IMR-90 (cell line): ENCODE measurements at regions not wholly inside any gene's neighbourhood (a gene's known extent, or its start where the extent isn't known, plus 50 kb on each side); places are given as distances from the start of the nearest gene placed in this dataset.

Experiments used
- ATAC-seq: fragments of 200-7000 bp; cut with Tn5 transposase; 2 replicates; pipeline ENCODE4 v1.9.1; 2020; ENCODE audit warnings: low read depth, mild to moderate bottlenecking, moderate library complexity
- BruUV-seq: library from RNA; stranded (reverse); fragments of 400-500 nt; replicated peaks from 2 replicates; lab custom pipeline; 2021; lab: Mats Ljungman, UMichigan
- CTCF ChIA-PET: fragments of 300-600 bp; formaldehyde crosslinking; extraction: SDS; loops from one replicate; lab custom pipeline; 2021; ENCODE audit warnings: antibody characterized with exemption; lab: Yijun Ruan, JAX
- POLR2A ChIA-PET: fragments of 300-600 bp; sonication (Branson Sonifier 250); formaldehyde crosslinking; loops from one replicate; lab custom pipeline; 2022; ENCODE audit warnings: antibody characterized with exemption; ENCODE audit not compliant: unreplicated experiment; lab: Charles Lee
- DNase-seq: peaks from one replicate; pipeline ENCODE4 v3.0.0; 2013
- H2AFZ ChIP-seq: replicated peaks from 2 replicates; pipeline ENCODE3; 2013; ENCODE audit warnings: low read length, mild to moderate bottlenecking; ENCODE audit not compliant: poor library complexity
- H2AK5ac ChIP-seq: 2 replicates; pipeline ENCODE4 v1.6.1; 2013; ENCODE audit warnings: low read depth, low read length, inconsistent platforms
- H2AK9ac ChIP-seq: replicated peaks from 2 replicates; pipeline ENCODE3; 2013; ENCODE audit warnings: mild to moderate bottlenecking, low read depth, low read length, moderate library complexity; ENCODE audit not compliant: poor library complexity
- H2BK120ac ChIP-seq: 2 replicates; pipeline ENCODE4 v1.6.1; 2013; ENCODE audit warnings: low read depth, low read length, inconsistent platforms
- H2BK15ac ChIP-seq: 3 replicates; pipeline ENCODE4 v1.6.1; 2013; ENCODE audit warnings: low read depth, low read length, inconsistent platforms
- H2BK20ac ChIP-seq: 2 replicates; pipeline ENCODE4 v1.6.1; 2013; ENCODE audit warnings: low read depth, mild to moderate bottlenecking, inconsistent platforms, low read length, moderate library complexity
- H2BK5ac ChIP-seq: 2 replicates; pipeline ENCODE4 v1.6.1; 2013; ENCODE audit warnings: mild to moderate bottlenecking, low read depth, low read length, inconsistent platforms; ENCODE audit not compliant: poor library complexity, severe bottlenecking
- H3K14ac ChIP-seq: replicated peaks from 2 replicates; pipeline ENCODE4 v1.6.1; 2013; ENCODE audit warnings: low read depth, low read length, inconsistent platforms
- H3K18ac ChIP-seq: 2 replicates; pipeline ENCODE4 v1.6.1; 2013; ENCODE audit warnings: low read depth, low read length, control low read depth
- H3K23ac ChIP-seq: 2 replicates; pipeline ENCODE4 v1.6.1; 2013; ENCODE audit warnings: low read depth, low read length, inconsistent platforms
- H3K27ac ChIP-seq: 2 replicates; pipeline ENCODE4 v1.5.1; 2013; ENCODE audit warnings: mild to moderate bottlenecking, control low read depth, low read length; ENCODE audit not compliant: insufficient read depth
- H3K27me3 ChIP-seq: 2 replicates; pipeline ENCODE4 v1.6.1; 2013; ENCODE audit warnings: low read length; ENCODE audit not compliant: control insufficient read depth, insufficient read depth
- H3K36me3 ChIP-seq: 2 replicates; pipeline ENCODE4 v1.6.1; 2013; ENCODE audit warnings: low read length, mixed read lengths; ENCODE audit not compliant: control insufficient read depth, insufficient read depth
- H3K4ac ChIP-seq: 2 replicates; pipeline ENCODE4 v1.6.1; 2013; ENCODE audit warnings: low read depth, low read length, inconsistent platforms
- H3K4me1 ChIP-seq: 2 replicates; pipeline ENCODE4 v1.6.1; 2013; ENCODE audit warnings: low read length, mixed read lengths; ENCODE audit not compliant: control insufficient read depth, insufficient read depth
- H3K4me2 ChIP-seq: 2 replicates; pipeline ENCODE4 v1.6.1; 2013; ENCODE audit warnings: low read depth, mild to moderate bottlenecking, control low read depth, low read length, moderate library complexity
- H3K4me3 ChIP-seq: 2 replicates; pipeline ENCODE4 v1.5.1; 2013; ENCODE audit warnings: low read depth, mild to moderate bottlenecking, control low read depth, low read length, moderate library complexity; ENCODE audit not compliant: insufficient read depth
- H3K56ac ChIP-seq: 2 replicates; pipeline ENCODE4 v1.6.1; 2013; ENCODE audit warnings: low read length, inconsistent platforms; ENCODE audit not compliant: insufficient read depth; ENCODE audit errors: extremely low read depth
- H3K79me1 ChIP-seq, 2 experiments: 2 replicates each; pipeline ENCODE4 v1.6.1; 2013; ENCODE audit warnings: low read length in 2 of 2, inconsistent platforms in 1 of 2, low read depth in 1 of 2
- H3K9ac ChIP-seq: 2 replicates; pipeline ENCODE4 v1.6.1; 2013; ENCODE audit warnings: low read depth, low read length, control low read depth
- H3K9me1 ChIP-seq: 2 replicates; pipeline ENCODE4 v1.6.1; 2013; ENCODE audit warnings: low read length, inconsistent platforms; ENCODE audit not compliant: insufficient read depth
- H3K9me3 ChIP-seq: 2 replicates; pipeline ENCODE4 v1.6.1; 2013; ENCODE audit warnings: low read length; ENCODE audit not compliant: control insufficient read depth, insufficient read depth
- H4K20me1 ChIP-seq: 2 replicates; pipeline ENCODE4 v1.6.1; 2013; ENCODE audit warnings: low read length, inconsistent platforms; ENCODE audit not compliant: insufficient read depth
- H4K5ac ChIP-seq: 2 replicates; pipeline ENCODE4 v1.6.1; 2013; ENCODE audit warnings: mild to moderate bottlenecking, low read depth, low read length, control low read depth
- H4K8ac ChIP-seq, 2 experiments: 2 replicates each; pipeline ENCODE4 v1.6.1; 2013; ENCODE audit warnings: low read depth in 2 of 2, low read length in 2 of 2, control low read depth in 1 of 2, inconsistent platforms in 1 of 2
- H4K91ac ChIP-seq: 2 replicates; pipeline ENCODE4 v1.6.1; 2013; ENCODE audit warnings: low read depth, low read length, inconsistent platforms; ENCODE audit not compliant: insufficient read depth
- BHLHE40 ChIP-seq: fragments of 150-350 bp; IDR thresholded peaks from 2 replicates; pipeline ENCODE4 v1.6.1; 2016; ENCODE audit warnings: mild to moderate bottlenecking, low read depth, low read length
- FOS ChIP-seq: fragments of 150-350 bp; IDR thresholded peaks from 2 replicates; pipeline ENCODE4 v1.6.1; 2016; ENCODE audit warnings: low read depth, low read length
- MAFK ChIP-seq: IDR thresholded peaks from 2 replicates; pipeline ENCODE4 v1.6.1; 2012; ENCODE audit warnings: low read depth, low read length, improper control_type of control experiment
- MAZ ChIP-seq: IDR thresholded peaks from 2 replicates; pipeline ENCODE4 v1.6.1; 2012; ENCODE audit warnings: low read depth, mild to moderate bottlenecking, low read length, improper control_type of control experiment, moderate library complexity, borderline replicate concordance
- NFE2L2 ChIP-seq: fragments of 150-350 bp; IDR thresholded peaks from 2 replicates; pipeline ENCODE4 v1.6.1; 2016; ENCODE audit warnings: low read depth, mild to moderate bottlenecking, low read length
- POLR2A ChIP-seq: IDR thresholded peaks from 2 replicates; pipeline ENCODE4 v1.6.1; 2012; ENCODE audit warnings: mild to moderate bottlenecking, low read depth, low read length
- RAD21 ChIP-seq: IDR thresholded peaks from 2 replicates; pipeline ENCODE4 v1.6.1; 2012; ENCODE audit warnings: low read length, improper control_type of control experiment
- RCOR1 ChIP-seq: IDR thresholded peaks from 2 replicates; pipeline ENCODE4 v1.6.1; 2012; ENCODE audit warnings: mild to moderate bottlenecking, low read length, improper control_type of control experiment; ENCODE audit not compliant: insufficient replicate concordance
- RFX5 ChIP-seq: IDR thresholded peaks from 2 replicates; pipeline ENCODE4 v1.8.0; 2012; ENCODE audit warnings: low read depth, mild to moderate bottlenecking, low read length, moderate library complexity
- SMC3 ChIP-seq: fragments of 150-350 bp; IDR thresholded peaks from 2 replicates; pipeline ENCODE4 v1.6.1; 2016; ENCODE audit warnings: low read depth, mild to moderate bottlenecking, antibody characterized with exemption, low read length, moderate library complexity
- WGBS, 2 experiments: methylation state at CpG; one replicate each; pipeline versions ENCODE4 v1.1.5 to v1.1.7; 2013; ENCODE audit warnings: missing lambda C conversion rate in 2 of 2; ENCODE audit not compliant: insufficient read length in 1 of 2; ENCODE audit errors: extremely low coverage in 2 of 2; 5-methylcytosine and 5-hydroxymethylcytosine counted together
- dilution Hi-C: fragments of 300-500 bp; cut with HindIII; formaldehyde crosslinking; loops from one replicate; pipeline ENCODE4 v1.14.3; 2018; ENCODE audit warnings: low sequenced_read_pairs; ENCODE audit not compliant: unreplicated experiment
- in situ Hi-C: fragments of 300-500 bp; cut with MboI; formaldehyde crosslinking; loops from 3 replicates; pipeline ENCODE4 v1.14.3; 2019; ENCODE audit warnings: low sequenced_read_pairs, inconsistent platforms, mixed read lengths
- intact Hi-C: fragments of 100-400 bp; cut with micrococcal nuclease; formaldehyde crosslinking; loops from 2 replicates; pipeline ENCODE4 v1.10.0; 2022
- TF ChIP-seq, protein P1 (sequence below): conservative IDR thresholded peaks from 2 replicates; pipeline ENCODE4 v1.5.1; 2012; ENCODE audit warnings: mild to moderate bottlenecking, low read depth, low read length, improper control_type of control experiment
- TF ChIP-seq, protein P2 (sequence below): fragments of 150-350 bp; IDR thresholded peaks from 2 replicates; pipeline ENCODE4 v1.6.1; 2017; ENCODE audit warnings: mild to moderate bottlenecking, antibody characterized with exemption, low read length, low read depth
- TF ChIP-seq, protein P3 (sequence below): fragments of 150-350 bp; IDR thresholded peaks from 2 replicates; pipeline ENCODE4 v1.6.1; 2016; ENCODE audit warnings: low read depth, mild to moderate bottlenecking, low read length, moderate library complexity, borderline replicate concordance

DNA sequence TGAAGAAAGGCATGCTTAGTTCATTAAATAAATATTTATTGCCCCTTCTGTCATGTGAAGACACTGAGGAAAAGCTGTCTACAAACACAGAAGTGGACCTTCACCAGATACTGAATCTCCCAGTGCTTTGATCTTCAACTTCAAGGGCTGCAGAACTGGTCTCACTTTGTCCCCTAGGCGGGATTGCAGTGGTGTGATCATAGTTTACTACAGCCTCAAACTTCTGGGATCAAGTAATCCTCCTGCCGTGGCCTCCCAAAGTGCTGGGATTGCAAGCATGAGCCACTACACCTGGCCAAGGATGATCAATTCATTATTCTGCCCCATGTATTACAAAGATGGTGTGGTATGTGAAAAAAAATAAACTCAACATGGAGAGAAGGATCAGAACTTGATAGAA lies 496.2 kb upstream of the HS3ST5 start:
- Histone ChIP-seq H3K9me1 (no peaks in the 10 kb centered on the region), H3K27me3 (no peaks in the 10 kb centered on the region), H2AK5ac (no peak overlapping the region), H3K9me3 (0 out of 2 replicates have a peak, but pooled peaks cover 3% of the 10 kb centered on the region), H3K79me1 (no peaks in the 10 kb centered on the region), H4K91ac (no peak overlapping the region), H2BK5ac (no peak overlapping the region), H2AFZ (no peak overlapping the region), H3K9ac (no peak overlapping the region), H3K23ac (no peak overlapping the region), H4K8ac (no peak overlapping the region), H2BK120ac (no peak overlapping the region), H3K4me2 (no peak overlapping the region), H2BK20ac (no peak overlapping the region), H3K36me3 (no peaks in the 10 kb centered on the region), H2AK9ac (no peak overlapping the region), H3K56ac (no peak overlapping the region), H3K4me3 (no peak overlapping the region), H3K27ac (no peak overlapping the region), H3K4ac (no peak overlapping the region), H3K14ac (no peak overlapping the region), H4K20me1 (no peaks in the 10 kb centered on the region), H4K5ac (no peak overlapping the region), H3K18ac (no peak overlapping the region), H3K4me1 (no peaks in the 10 kb centered on the region), H2BK15ac (no peak overlapping the region)
- no CpG with 5 or more reads among the region's 2 CpGs for WGBS, 2 experiments
- ChIA-PET CTCF (no interaction called here), POLR2A (no interaction called here)
- intact Hi-C loops (no loop called here), dilution Hi-C loops (no loop called here), in situ Hi-C loops (no loop called here)
- no TSS peak for BruUV-seq
- ATAC-seq = no peak
- TF ChIP-seq SMC3 (no peak), NFE2L2 (no peak), FOS (no peak), RFX5 (no peak), POLR2A (no peak), MAZ (no peak), BHLHE40 (no peak), RAD21 (no peak), RCOR1 (no peak), MAFK (no peak)
- TF ChIP-seq, protein P1, sequence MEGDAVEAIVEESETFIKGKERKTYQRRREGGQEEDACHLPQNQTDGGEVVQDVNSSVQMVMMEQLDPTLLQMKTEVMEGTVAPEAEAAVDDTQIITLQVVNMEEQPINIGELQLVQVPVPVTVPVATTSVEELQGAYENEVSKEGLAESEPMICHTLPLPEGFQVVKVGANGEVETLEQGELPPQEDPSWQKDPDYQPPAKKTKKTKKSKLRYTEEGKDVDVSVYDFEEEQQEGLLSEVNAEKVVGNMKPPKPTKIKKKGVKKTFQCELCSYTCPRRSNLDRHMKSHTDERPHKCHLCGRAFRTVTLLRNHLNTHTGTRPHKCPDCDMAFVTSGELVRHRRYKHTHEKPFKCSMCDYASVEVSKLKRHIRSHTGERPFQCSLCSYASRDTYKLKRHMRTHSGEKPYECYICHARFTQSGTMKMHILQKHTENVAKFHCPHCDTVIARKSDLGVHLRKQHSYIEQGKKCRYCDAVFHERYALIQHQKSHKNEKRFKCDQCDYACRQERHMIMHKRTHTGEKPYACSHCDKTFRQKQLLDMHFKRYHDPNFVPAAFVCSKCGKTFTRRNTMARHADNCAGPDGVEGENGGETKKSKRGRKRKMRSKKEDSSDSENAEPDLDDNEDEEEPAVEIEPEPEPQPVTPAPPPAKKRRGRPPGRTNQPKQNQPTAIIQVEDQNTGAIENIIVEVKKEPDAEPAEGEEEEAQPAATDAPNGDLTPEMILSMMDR = no peak
- TF ChIP-seq, protein P2, sequence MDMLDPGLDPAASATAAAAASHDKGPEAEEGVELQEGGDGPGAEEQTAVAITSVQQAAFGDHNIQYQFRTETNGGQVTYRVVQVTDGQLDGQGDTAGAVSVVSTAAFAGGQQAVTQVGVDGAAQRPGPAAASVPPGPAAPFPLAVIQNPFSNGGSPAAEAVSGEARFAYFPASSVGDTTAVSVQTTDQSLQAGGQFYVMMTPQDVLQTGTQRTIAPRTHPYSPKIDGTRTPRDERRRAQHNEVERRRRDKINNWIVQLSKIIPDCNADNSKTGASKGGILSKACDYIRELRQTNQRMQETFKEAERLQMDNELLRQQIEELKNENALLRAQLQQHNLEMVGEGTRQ = no peak
- TF ChIP-seq, protein P3, sequence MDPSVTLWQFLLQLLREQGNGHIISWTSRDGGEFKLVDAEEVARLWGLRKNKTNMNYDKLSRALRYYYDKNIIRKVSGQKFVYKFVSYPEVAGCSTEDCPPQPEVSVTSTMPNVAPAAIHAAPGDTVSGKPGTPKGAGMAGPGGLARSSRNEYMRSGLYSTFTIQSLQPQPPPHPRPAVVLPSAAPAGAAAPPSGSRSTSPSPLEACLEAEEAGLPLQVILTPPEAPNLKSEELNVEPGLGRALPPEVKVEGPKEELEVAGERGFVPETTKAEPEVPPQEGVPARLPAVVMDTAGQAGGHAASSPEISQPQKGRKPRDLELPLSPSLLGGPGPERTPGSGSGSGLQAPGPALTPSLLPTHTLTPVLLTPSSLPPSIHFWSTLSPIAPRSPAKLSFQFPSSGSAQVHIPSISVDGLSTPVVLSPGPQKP = no peak
- no peak for DNase-seq
